Skin of body (tissue), 1 donor: ENCODE measurements at regions not wholly inside any gene's neighbourhood (a gene's known extent, or its start where the extent isn't known, plus 50 kb on each side); places are given as distances from the start of the nearest gene placed in this dataset.
A peak's percentile ranks its signal among the peaks of the same experiment; 100 is the strongest.

Experiments used
- DNase-seq: peaks from one replicate; lab custom pipeline; 2025; lab: John Stamatoyannopoulos, UW

- no peak for DNase-seq
Measured at GRCh38 chr10:107749235-107749634, 584.7 kb upstream of the SORCS1 start.

GRCh38 chr10:107747851-107748250 is 583.3 kb upstream of the SORCS1 start:
- no peak for DNase-seq

GRCh38 chr10:107741971-107742370 is 577.5 kb upstream of the SORCS1 start:
- no peak for DNase-seq

GRCh38 chr10:107740962-107741690 is 576.6 kb upstream of the SORCS1 start:
- no peak for DNase-seq

GRCh38 chr10:107739951-107740350 is 575.4 kb upstream of the SORCS1 start:
- DNase-seq = no peak

GRCh38 chr10:107733328-107734130 is 569.0 kb upstream of the SORCS1 start:
- DNase-seq = no peak

- DNase-seq = no peak
Measured at GRCh38 chr10:107732045-107732444, 567.5 kb upstream of the SORCS1 start.

GRCh38 chr10:107728807-107729206 is 564.3 kb upstream of the SORCS1 start:
- DNase-seq = no peak

GRCh38 chr10:107727767-107728317 is 563.3 kb upstream of the SORCS1 start:
- peak; percentile 27 for DNase-seq

GRCh38 chr10:107718864-107719263 is 554.4 kb upstream of the SORCS1 start:
- no peak for DNase-seq

- DNase-seq = no peak
Measured at GRCh38 chr10:107717046-107717445, 552.5 kb upstream of the SORCS1 start.

GRCh38 chr10:107715565-107715964 is 551.1 kb upstream of the SORCS1 start:
- no peak for DNase-seq

GRCh38 chr10:107708981-107709380 is 544.5 kb upstream of the SORCS1 start:
- DNase-seq = no peak

- no peak for DNase-seq
Measured at GRCh38 chr10:107706096-107706725, 541.7 kb upstream of the SORCS1 start.

GRCh38 chr10:107701943-107702342 is 537.4 kb upstream of the SORCS1 start:
- no peak for DNase-seq

- DNase-seq = no peak
Measured at GRCh38 chr10:107692072-107692471, 527.6 kb upstream of the SORCS1 start.

GRCh38 chr10:107689323-107689722 is 524.8 kb upstream of the SORCS1 start:
- DNase-seq = no peak

- DNase-seq = no peak
Measured at GRCh38 chr10:107687701-107688100, 523.2 kb upstream of the SORCS1 start.

GRCh38 chr10:107686095-107686494 is 521.6 kb upstream of the SORCS1 start:
- no peak for DNase-seq

- DNase-seq = no peak
Measured at GRCh38 chr10:107671960-107672359, 507.5 kb upstream of the SORCS1 start.

- DNase-seq = no peak
Measured at GRCh38 chr10:107666214-107666613, 501.7 kb upstream of the SORCS1 start.

- no peak for DNase-seq
Measured at GRCh38 chr10:107665459-107665858, 501.0 kb upstream of the SORCS1 start.
